HuH-7.5 (cell line): ENCODE measurements at regions not wholly inside any gene's neighbourhood (a gene's known extent, or its start where the extent isn't known, plus 50 kb on each side); places are given as distances from the start of the nearest gene placed in this dataset.

Source experiments
- DNase-seq: peaks from one replicate; pipeline ENCODE4 v3.0.0; 2011; ENCODE audit warnings: low spot score

DNA sequence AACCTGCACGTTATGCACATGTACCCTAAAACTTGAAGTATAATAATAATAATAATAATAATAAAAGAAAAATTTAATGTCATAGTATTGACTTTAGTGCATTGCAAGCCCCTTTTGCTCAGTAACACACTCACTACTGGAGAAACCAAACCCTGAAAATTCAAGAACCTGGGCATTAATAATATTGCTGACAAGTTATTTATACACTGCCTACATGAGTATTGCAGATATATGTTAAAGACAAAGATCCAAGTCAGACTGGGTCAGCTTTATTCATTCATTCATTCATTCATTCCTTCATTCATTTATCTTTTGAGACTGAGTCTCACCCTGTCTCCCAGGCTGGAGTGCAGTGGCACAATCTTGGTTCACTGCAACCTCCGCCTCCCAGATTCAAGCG lies 1711.2 kb downstream of the TP53TG3F start:
- no peak for DNase-seq

DNA sequence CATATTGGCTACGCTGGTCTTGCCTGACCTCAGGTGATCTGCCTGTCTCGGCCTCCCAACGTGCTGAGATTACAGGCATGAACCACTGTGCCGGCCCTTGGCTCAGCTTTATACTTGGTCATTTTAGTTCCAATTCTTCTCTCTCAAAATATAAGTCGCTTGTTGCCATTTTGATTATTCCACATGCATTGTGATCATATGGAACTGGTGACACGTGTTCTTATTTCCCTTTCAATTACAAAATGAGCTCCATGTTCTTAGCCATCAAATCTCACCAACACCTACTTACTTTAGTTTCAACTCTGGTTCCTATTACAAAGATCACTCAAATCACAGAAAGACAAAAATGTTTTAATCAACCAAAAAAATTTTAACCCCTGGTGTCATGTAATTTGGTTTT lies 1711.7 kb downstream of the TP53TG3F start:
- no peak for DNase-seq

DNA sequence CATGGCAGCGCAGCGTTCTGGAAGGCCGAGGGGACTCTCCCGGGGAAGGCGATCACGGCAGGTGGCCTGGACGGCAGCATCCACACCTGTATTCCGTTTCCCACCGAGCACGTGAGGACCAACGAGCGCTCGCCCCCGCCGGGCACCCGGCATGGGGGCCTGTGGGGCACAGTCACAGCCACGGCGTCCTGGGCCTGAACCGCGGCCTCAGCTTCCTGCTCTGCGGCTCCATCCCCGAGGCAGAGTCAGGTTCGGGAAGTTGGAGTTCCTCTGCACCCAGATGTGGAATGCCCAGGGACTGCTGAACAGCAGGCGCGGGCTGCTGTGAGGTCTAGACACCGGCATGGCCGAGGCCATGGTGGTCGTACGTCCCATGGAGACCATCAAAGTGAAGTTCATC lies 1713.9 kb downstream of the TP53TG3F start:
- DNase-seq, result no peak

DNA sequence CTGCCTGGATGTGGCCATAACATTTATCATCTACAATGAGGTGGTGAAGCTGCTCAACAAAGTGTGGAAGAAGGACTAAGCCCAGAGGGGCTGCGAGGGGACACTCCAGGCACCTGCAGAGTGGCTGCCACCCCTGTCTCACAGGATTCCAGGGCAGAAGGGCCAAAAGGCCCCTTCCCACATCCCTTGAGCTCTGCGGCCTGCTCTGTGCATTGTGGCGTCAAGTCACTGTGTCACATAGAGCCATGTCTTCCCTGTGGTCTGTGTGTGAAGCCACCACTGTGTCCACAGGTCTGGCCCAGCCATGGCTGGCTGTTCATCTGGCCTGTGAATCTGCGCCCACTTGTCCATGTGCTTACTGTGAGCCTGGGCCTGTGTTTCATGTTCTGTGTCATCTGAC lies 1714.6 kb downstream of the TP53TG3F start:
- no peak for DNase-seq

DNA sequence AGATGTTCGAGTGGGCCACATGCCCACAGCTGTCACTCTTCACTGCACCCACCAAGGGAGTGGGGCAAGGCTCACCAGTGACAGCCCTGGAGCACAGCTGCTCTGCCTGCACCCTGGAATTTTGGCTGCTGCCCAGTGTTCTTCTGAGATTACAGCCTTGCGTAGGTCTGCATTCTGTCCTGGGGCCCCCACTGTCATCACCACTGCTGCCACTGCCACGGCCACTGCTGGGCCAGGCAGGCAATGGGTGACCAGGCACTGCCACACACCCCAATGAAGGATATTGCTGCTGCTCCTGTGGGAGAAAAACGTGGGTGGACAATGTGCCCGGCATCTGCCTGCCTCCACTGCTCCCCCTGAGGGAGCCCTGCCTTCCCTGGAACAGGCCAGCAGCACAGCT lies 1717.0 kb downstream of the TP53TG3F start:
- DNase-seq, result no peak

DNA sequence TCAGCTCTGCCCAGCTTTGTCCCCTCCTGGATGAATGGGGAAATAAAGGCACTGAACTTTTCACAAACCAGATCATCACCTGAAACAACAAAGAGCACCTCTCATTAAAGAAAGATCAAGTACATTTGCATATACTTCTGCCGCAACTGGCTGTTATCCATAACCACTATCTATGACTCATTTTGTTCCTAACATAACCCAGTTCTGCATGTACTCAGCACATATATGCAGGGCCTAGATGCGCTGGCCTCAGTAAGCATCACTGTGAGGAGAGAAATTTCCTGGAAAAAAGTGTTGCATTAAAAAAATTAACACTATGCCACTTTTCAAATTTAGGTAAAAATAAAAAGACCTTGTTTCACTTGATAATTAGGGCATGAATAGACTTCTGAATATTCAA lies 1718.4 kb downstream of the TP53TG3F start:
- no peak for DNase-seq

DNA sequence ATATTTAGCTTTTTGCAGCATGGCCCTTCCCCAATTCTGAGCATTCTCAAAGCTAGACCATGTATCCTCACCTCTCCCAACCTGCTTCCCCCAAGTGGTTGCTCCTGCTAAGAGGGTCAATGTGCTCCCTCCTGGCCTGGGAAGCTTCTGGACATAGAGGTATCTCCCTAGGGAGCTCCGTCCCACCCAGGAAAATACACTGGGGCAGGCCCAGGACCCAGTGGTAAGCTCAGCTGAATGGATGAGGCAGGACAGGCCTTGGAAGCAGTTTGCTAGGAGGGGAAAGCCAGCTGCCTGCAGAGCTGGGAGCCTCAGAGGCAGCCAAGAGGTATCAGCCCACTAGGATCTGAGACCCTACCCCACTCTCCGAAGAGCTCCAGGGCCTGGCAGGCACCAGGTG lies 1721.6 kb downstream of the TP53TG3F start:
- no peak for DNase-seq

DNA sequence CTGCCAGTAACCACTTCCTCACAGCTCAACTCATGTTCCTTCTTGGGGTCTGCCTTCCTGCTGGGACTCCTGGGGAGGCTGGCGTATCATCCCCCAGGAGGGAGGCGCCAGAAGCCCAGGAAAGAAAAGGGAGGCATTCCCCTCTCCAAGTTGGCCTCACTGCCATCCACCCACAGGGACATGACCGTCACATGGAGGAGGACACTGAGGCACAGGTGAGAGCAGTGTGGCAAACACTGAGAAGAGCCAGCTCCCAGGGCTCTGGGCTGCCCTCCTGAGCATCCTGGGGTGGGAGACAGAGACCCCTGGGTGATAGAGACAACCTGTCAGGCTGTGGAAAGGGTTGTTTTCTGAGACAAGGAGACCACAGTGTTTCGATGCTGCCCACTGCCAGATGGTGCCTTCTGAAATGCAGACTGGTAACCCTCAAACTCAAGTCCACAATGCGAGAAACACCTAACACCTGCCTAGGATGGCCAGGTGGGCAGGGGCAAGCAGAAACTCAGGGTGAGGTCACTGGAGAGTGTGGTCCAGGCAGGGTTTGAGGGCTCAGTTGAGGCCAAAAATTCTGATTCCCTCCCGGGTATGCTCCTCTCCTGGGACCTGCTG lies 1722.1 kb downstream of the TP53TG3F start:
- no peak for DNase-seq

DNA sequence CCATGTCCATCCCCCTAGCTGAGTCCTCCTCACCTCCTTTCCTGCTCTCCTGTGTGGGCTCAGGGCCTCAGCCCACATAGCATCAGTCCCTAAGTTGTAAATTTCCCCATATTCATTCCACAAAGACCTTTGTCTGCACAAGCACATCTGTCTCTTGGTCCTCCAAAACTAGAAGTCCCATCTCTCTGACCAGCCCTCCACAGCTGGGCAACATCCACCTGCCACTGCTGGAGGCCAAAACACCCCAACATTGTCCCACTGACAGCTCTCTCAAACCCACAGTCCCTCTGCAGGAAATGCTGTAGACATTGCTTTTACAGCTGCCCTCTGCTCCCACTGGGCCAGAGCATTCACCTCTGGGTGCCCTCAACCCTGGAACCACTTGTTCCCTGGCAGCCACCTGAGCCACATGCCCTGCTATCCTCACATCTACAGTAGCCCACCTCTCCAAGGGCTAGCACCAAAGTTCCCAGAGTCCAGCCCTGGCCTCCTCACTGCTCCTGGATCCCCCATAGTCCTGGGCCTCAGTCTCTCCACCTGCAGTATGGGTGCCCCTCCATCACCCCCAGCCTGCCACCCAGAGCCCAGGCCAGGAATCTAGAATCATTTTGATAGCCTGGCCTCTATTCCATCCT lies 1722.7 kb downstream of the TP53TG3F start:
- no peak for DNase-seq

DNA sequence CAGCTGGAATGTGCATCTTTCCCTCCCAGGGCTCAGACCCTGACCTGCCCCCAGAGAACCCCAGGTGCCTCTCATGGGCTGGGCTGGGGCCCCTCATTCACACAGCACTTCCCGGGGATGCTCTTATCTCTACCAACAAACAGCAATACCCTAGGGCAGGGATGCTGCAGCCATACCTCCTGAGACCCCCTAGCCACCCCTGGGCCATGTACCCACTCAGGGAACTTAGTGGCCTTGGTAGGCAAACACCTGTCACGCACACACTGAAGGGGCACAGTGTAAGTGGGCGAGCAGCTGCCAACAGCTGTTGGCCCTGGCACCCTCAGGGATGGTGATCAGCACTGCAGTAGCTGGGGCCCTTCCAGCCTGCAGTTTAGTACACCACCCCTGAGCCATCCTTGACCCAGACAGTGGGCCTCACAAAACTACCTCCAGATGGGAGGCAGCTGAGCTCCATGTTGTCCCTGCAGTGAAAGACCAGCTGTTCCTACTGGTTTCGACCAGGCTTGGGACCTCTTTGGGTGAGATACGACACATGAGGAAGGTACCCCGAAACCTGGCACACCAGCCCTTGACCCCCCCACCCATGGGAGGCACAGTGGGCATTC lies 1723.6 kb downstream of the TP53TG3F start:
- DNase-seq, result no peak

DNA sequence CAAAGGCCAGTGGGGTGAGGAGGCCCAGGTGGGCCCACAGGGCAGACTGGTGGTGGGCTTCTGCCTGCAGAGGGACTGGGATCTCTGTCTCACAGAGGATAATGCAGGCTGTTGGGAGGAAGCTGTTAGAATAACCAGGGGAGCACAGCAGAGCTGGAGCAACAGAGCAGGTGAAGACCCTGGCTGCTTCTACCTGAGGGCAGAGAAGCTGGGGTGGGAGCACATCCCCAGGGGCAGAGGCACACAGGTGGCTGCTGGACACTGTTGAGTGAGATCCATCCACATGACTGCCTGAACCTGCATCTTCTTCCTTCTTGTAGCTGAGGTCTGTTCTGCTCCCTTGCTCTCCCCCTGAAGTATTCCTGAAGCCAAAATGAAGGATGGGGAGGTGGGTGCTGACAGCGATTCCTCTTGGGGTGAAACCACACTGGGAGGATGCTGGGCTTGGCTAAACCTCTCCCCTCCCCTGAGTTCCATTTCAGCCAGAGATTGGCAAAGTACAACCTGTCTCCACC lies 1725.0 kb downstream of the TP53TG3F start:
- no peak for DNase-seq

DNA sequence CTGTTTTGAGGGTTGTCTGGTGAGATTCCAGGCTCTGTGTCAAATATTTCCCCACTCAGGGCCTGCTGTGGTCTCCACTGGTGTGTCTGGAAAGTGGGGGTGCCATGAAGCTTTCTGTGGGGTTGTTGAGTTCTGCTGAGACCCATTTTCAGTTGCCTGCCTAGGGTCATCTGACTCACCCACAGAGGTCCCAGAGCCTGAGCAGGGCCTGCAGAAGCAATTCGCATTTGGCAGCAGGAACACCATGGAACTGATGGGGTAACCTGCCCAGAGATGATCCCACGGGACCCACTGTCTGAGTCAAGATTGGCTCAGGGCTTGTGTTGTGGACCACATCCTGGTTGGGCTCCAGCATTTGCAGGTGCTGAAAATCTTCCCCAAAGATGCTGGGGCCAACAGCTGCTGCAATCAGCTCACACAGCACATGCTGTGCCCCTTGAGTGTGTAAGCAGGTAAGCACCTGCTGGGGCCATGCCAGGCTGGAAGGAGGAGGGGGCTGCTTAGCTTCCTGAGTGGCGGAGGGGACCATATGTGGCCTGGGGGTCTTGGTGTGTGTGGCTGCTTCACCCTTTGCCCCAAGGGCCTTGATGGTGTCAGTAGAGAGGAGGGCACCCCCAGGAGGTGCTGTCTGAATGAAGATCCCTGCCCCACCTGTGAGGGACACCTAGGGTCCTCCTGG lies 1726.1 kb downstream of the TP53TG3F start:
- no peak for DNase-seq

DNA sequence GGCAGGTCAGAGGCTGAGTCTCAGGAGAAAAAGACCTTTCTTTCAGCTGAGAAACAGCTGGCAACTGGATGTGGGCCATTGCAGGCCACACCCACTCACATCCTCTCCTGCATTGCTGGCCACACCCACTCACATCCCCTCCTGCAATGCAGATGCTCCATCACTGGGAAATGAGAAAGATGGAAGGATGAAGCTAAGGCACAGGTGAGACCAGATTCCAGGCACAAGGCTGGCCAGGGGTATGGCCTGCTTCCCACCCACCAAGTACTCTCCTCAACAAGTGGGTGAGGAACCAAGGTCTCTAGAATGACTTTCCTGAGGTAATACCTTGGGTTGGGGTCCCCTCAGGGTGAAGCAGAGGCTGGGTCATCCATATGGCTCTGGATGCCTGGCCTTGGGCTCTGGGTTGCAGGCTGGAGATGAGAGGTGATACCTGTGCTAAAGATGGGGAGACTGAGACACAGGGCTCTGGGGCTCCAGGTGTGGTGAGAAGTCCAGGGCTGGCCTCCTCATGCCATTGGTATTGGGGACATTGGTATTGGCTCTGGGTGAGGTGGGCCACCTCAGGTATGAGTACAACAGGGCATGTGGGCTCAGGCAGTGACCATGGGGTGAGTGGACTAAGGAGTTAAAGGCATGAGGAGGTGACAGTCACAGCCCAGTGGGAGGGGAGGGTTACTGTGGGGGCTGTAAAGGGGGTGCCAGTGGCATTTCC lies 1726.8 kb downstream of the TP53TG3F start:
- no peak for DNase-seq

DNA sequence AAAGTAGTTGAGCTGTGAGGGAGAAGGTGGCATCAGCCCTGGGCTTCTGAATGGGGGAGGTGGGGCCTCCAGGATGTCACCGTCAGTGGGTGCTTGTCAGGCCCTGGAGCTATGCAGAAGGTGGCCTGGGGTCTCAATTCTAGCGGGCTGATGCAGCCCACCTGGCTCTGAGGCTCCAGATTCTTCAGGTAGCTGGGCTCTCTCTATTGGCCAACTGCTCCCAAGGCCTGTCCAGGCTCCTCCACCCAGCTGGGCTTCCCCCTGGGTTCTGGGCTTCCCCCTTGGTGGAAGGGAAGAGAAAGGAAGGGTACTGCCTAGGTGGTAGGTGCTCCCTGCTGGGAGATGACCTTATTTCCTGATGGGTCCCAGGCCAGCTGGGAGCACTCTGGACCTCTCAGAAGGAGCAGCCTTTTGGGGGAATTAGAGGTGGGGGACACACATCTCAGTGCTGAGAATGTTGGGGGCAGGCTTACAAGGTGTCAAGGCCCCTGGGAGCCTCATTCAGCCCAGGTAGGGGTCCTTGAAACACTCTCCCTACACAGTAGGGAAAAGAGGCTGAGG lies 1728.3 kb downstream of the TP53TG3F start:
- no peak for DNase-seq

DNA sequence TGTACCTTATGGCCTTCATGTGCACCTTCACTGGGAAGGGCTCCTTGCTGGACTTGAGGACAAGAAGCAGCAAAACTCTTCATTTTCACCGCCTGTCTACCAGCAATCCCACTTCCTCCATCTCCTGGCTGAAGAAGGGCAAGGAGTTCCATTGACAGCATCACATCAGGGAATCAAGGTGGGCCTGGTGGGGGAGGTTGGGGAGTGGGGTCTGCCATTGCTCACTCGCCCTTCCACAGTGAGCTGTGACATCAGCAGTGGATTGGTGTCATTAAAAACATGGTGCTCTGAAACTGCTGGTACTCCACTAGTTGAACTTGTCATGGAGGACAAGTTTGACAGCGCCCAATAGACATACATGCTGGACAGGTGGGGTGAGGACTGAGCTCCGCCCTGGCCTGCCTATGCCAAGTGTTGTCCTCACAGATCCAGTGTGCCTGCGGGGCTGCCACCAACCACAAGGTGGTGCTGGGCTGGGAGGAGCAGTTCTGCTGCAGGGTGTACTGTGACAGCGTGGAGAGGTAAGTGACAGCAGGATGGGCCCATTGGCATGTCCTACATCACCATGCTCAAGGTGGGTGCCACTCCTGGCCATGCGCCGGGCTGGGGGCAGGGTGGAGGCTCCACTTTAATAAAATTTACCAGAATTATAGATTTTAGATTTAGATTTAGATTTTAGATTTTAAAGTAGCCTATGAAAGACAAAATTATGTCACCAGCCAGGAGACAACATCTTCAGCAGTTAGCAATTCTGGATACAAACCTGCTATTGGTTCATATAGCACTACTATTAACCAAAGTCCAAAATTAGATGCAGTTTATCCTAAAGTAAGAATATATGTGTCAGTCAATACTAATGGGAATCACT lies 1729.1 kb downstream of the TP53TG3F start:
- DNase-seq, result peak; percentile 16

DNA sequence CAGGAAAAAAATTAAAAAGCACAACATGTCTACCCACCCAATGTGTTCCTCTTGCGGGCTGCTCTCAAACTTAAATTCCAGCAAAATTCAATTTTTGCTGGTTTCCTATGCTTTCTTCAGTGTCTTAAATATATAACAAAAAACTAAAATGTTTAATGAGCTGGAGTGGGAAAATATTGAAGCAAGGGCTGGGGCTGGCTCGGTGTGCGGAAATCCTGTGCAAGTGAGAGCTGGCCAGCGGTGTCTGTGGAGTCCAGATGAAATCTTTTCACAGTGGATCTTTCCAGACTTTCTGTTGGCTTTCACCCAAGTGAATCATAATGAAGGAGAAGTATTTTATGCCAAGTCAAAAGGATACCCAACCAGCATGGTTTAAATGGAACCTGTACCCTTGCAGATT lies 1733.6 kb downstream of the TP53TG3F start:
- no peak for DNase-seq

DNA sequence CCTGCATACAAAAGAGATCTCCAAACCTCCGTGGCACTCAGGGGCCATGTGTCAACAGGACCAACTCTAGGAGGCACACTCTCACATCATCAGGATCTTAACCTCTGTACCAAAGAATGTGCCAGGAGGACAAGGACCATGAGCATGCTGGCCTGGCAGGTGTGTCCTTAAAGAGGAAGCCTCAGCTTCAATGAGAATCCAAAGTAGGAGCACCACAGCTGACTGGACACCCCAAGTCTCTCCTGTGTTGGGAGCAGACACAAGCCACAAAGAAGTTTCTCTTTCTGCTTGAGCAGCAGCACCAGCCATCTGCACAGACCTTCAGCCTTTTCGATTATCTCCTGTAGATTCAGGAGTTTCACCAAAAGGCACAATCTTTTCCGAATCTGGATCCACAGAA lies 1734.5 kb downstream of the TP53TG3F start:
- no peak for DNase-seq

DNA sequence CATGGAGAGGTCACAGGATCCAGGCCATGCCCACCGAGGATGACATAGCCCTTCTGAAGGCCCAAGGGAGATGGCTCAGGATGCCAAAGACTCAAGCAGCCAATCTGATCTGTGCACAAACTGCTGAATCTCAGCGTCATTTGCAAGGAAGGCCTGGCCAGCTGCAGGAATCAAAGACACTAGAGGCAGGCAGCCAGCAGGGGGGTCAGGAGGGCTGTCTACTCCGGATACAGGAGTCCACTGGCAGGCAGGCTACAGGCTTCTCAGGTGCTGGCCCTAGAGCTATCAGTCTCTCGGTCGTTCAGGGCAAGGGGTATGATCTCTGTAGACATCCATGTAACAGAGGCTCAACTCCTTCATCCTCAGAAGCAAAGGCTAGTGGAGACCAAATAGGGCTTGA lies 1735.3 kb downstream of the TP53TG3F start:
- DNase-seq, result no peak

DNA sequence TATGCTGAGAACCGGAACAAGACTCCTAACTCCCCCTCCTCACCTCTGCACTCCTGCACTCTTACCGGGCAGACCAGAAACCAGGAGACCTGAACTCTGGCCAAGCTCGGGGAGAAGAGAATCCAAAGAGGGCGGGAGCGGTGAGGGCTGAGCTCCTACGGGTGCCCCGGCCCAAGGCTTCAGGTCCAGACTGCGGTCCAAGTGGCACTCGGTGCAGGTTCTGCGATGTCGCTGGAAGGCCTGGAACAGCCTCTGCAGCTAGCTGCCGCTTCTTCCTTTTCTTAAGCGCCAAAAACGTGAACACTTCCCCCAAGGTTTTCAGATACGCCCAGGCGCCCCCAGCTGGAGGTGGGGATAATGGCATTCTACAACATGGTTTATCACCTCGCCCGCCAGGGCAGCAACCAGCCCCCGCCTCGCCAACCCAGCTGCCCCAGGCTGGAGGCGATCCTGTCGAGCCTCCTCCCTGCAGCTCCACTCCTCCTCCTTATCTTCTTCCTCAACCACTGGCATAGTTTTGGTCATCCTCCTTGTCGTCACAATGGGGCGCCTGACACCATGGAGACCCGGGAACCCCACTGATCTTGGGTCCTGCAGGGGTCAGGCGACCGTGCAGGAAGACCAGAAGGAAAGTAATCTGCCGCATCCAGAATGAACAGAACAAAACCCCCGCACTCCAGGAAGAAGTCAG lies 1735.9 kb downstream of the TP53TG3F start:
- no peak for DNase-seq

DNA sequence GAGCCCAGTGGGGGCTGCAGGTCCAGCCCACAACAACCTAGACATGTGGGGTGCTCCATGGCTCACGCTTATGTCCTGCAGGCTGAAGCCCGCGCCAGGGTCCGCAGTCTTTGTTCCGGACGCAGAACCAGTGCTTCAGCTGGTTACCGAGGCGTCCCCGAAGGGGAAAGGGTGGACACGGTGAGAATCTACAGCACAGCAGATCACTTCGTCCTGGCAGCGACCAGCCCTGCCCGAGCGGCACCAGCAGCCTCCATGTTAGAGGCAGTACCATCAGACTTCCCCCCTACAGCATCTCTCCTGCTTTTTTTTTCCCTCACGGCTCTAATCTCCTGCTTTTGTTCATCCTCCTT lies 1736.4 kb downstream of the TP53TG3F start:
- no peak for DNase-seq

DNA sequence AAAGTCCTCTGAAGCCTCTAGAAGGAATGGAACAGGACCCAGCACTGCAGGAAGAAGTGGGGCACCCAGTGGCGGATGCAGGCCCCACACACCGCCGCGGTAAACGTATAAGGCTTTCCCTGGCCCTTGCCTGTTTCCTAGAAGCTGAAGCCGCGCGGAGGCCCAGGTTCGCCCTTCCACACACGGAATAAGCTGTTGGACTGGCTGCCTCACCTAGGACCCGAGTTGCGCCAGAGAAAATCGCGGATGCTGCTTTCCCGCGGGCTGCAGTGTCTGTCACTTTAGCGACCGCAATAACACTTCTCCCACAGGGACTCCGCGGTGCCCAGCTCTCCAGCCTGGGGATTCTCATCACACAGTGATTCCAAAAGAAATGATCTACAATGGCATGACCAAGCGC lies 1736.9 kb downstream of the TP53TG3F start:
- no peak for DNase-seq
